GM21576 (cell line): ENCODE measurements at regions not wholly inside any gene's neighbourhood (a gene's known extent, or its start where the extent isn't known, plus 50 kb on each side); places are given as distances from the start of the nearest gene placed in this dataset.
"Not testable (repeated sequence)": the region's sequence is repeated elsewhere in the genome, so short reads cannot be mapped to it uniquely, and the experiment has no call there.

Experiments used
- ATAC-seq: cut with Tn5 transposase; IDR thresholded peaks from one replicate; pipeline ENCODE4 v1.9.1; 2021; ENCODE audit warnings: mild to moderate bottlenecking, moderate library complexity; ENCODE audit not compliant: unreplicated experiment

GRCh38 chrX:81348388-81348787 is 146.5 kb downstream of the SH3BGRL start:
- ATAC-seq, result no peak

GRCh38 chrX:81354954-81355353 is 153.1 kb downstream of the SH3BGRL start:
- no peak for ATAC-seq

- ATAC-seq, result no peak
Observed at GRCh38 chrX:81355436-81355835, 153.5 kb downstream of the SH3BGRL start.

GRCh38 chrX:81367291-81367690 is 165.4 kb downstream of the SH3BGRL start:
- no peak for ATAC-seq

GRCh38 chrX:81377329-81377728 is 175.4 kb downstream of the SH3BGRL start:
- ATAC-seq, result no peak

DNA sequence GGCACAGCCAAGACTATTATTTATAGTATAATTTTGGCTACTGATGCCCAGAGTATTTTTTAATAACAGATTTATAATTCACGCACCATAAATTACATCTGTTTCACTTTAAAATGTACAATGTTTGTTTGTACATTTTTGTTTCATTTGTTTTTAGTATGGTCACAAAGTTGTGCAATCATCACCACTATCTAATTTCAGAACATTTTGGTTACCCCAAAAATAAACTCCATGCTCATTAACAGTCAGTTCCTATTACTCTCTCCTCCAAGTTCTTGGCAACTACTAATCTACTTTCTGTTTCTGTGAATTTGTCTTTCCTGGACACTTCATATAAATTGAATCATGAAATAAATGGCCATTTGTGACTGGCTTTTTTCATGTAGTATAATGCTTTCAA is 176.7 kb downstream of the SH3BGRL start:
- ATAC-seq, result no peak

DNA sequence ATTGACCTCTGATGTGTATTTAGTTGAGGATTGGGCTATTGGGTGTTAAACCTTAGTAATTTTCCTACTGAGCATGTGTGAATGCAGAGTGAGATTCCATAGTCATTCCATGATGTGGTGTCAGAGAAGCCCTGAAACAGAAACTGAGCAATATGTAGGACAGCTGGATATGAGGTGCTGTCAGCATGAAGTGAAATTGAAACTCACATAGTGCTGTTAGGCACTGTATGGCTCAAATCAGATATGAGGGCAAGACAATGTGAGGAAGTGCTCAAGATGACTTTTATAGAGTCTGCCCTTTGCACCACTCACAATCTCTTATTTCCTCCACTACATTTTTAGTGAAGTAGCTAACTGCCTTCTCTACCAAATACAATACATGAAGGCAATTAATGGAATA is 188.3 kb downstream of the SH3BGRL start:
- peak; percentile 84 for ATAC-seq

GRCh38 chrX:81392396-81392795 is 190.5 kb downstream of the SH3BGRL start:
- ATAC-seq, result no peak

DNA sequence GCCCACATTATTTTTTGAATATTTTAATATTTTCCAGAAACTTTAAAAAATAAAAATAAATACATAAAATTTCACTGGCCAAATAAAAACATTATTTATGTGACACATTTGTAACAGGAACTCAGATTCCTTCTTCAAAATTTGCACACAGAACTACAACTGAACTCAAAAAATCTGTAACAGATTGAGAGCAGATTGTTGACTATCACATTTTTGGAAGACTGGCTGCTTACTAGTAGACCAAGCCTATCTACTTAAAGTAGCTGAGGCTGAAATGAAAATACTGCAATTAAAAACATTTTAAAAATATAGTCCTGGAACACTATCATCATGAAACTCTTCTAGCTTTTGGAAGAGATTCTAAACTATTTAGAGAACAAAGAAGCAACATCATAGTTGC is 203.9 kb downstream of the SH3BGRL start:
- no peak for ATAC-seq

- ATAC-seq, result no peak
Observed at GRCh38 chrX:81411517-81411916, 209.6 kb downstream of the SH3BGRL start.

DNA sequence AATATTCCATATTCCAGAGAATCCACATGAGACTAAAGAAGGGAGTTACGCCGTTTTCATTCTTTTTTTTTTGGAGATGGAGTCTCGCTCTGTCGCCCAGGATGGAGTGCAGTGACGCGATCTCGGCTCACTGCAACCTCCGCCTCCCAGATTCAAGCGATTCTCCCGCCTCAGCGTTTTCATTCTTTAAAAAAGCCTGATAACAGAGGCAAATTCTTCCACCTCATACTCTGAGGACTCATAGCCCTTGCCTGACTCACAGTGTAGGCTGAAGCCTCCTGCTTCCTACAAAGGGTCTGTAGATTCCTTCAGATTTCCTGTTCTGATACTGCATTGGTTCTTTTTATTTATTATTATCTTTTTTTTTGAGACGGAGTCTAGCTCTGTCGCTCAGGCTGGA is 210.5 kb downstream of the SH3BGRL start:
- ATAC-seq, result no peak

DNA sequence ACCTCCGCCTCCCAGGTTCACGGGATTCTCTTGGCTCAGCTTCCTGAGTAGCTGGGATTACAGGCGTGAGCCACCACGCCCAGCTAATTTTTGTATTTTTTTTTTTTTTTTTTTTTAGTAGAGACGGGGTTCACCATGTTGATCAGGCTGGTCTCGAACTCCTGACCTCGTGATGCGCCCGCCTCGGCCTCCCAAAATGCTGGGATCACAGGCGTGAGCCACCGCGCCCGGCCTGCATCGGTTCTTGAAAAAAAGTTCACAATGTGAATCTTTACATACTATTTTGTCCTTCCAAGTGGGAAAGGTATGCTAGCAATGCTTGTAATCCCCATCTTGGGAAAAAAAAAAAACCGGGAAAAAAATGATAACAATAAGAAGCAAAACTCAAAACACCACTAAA is 211.0 kb downstream of the SH3BGRL start:
- ATAC-seq, result not testable (repeated sequence)

DNA sequence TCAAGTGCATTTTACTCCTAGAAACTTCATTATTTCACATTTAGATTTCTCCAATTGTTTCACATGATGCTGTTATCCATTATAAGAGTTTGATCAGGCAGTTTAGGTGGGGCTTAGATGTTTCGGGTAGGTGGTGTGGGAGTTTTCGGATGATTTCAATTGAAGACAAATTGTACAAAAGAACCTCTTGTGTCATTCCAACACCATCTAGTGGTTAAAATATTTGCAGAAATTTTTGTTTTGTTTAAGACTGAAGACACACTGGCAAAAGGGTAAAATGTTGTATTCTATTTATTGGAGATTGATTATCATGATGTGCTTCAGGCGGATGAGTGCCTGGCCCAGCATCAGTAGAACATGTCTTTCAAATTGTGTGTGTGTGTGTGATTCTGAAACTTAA is 212.7 kb downstream of the SH3BGRL start:
- ATAC-seq, result no peak
